ENCODE measurements at regions not wholly inside any gene's neighbourhood (a gene's known extent, or its start where the extent isn't known, plus 50 kb on each side); places are given as distances from the start of the nearest gene placed in this dataset.

DNA sequence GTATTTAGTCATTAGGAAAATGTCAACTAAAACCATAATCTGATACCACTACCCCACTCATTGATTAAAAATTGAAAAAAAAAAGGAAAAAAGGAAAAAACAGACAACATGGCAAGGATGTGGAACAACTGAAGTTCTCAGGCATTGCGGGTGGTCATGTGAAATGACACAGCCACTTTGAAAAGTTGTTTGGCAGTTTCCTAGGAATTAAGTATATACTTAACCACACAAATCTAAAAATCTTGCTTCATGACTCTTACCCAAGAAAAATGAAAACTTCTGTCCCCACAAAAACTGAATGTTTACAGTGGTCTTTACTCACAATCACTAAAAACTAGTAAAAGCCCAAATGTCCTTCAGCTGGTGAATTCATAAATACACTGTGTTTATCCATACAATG, 254.5 kb downstream of the AHR start:
- no peak overlapping the region for H3K4me3 ChIP-seq (ENCODE audit: low read depth, low read length)
- no peak for DNase-seq (ENCODE audit: low read depth, low spot score)
- in situ Hi-C loops (cut with HindIII; ENCODE audit: low sequenced_read_pairs): no loop called here
- TF ChIP-seq, protein P1, sequence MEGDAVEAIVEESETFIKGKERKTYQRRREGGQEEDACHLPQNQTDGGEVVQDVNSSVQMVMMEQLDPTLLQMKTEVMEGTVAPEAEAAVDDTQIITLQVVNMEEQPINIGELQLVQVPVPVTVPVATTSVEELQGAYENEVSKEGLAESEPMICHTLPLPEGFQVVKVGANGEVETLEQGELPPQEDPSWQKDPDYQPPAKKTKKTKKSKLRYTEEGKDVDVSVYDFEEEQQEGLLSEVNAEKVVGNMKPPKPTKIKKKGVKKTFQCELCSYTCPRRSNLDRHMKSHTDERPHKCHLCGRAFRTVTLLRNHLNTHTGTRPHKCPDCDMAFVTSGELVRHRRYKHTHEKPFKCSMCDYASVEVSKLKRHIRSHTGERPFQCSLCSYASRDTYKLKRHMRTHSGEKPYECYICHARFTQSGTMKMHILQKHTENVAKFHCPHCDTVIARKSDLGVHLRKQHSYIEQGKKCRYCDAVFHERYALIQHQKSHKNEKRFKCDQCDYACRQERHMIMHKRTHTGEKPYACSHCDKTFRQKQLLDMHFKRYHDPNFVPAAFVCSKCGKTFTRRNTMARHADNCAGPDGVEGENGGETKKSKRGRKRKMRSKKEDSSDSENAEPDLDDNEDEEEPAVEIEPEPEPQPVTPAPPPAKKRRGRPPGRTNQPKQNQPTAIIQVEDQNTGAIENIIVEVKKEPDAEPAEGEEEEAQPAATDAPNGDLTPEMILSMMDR (IDR thresholded peaks at IDR 0.05; ENCODE audit: low read depth, low read length): no peak

DNA sequence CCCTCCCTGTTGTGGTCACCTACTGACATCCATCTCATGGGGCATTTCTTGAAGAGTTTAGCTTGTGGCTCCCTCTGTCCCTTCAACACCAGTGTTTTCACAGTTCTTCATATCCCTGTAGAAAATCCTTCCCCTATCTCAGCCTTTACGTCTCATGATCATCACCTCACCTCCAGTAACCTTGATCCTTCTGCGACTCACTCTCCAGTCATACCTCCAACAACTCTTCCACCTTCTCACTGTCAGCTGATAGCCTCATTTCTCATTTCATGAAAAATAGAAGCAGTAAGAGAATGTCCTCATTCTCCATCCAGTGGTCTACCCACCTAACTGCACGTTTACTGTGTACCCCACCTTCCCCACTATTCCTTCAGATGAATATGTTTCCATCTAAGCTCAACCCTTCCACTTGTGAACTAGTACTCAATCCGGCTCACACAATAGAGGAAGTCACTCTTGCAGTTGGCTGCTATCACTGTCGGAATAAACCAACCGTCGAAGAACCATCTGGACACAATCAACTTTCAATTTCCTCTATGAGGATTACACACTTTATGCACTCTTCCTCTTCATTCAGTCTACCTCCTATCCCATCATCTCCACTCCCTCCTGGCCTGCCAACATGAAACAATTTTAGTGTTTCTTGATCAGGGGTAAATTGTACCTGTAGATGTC, 256.0 kb downstream of the AHR start:
- TF ChIP-seq, protein P1 (IDR thresholded peaks at IDR 0.05; ENCODE audit: low read depth, low read length): no peak
- DNase-seq (ENCODE audit: low read depth, low spot score): no peak
- H3K4me3 ChIP-seq (ENCODE audit: low read depth, low read length): no peak overlapping the region
- in situ Hi-C loops (cut with HindIII; ENCODE audit: low sequenced_read_pairs): no loop called here

GRCh38 chr7:17556247-17556956, 257.9 kb downstream of the AHR start:
- in situ Hi-C loops (cut with HindIII; ENCODE audit: low sequenced_read_pairs): no loop called here
- DNase-seq (ENCODE audit: low read depth, low spot score): no peak
- TF ChIP-seq, protein P1 (IDR thresholded peaks at IDR 0.05; ENCODE audit: low read depth, low read length): no peak
- no peak overlapping the region for H3K4me3 ChIP-seq (ENCODE audit: low read depth, low read length)

GRCh38 chr7:17557251-17557671, 258.8 kb downstream of the AHR start:
- no peak overlapping the region for H3K4me3 ChIP-seq (ENCODE audit: low read depth, low read length)
- no peak for DNase-seq (ENCODE audit: low read depth, low spot score)
- in situ Hi-C loops (cut with HindIII; ENCODE audit: low sequenced_read_pairs): no loop called here
- TF ChIP-seq, protein P1 (IDR thresholded peaks at IDR 0.05; ENCODE audit: low read depth, low read length): no peak

- TF ChIP-seq, protein P1 (IDR thresholded peaks at IDR 0.05; ENCODE audit: low read depth, low read length): no peak
- H3K4me3 ChIP-seq (ENCODE audit: low read depth, low read length): no peak overlapping the region
- DNase-seq (ENCODE audit: low read depth, low spot score): no peak
- in situ Hi-C loops (cut with HindIII; ENCODE audit: low sequenced_read_pairs): no loop called here
Measured at GRCh38 chr7:17558135-17558534, 259.7 kb downstream of the AHR start.

DNA sequence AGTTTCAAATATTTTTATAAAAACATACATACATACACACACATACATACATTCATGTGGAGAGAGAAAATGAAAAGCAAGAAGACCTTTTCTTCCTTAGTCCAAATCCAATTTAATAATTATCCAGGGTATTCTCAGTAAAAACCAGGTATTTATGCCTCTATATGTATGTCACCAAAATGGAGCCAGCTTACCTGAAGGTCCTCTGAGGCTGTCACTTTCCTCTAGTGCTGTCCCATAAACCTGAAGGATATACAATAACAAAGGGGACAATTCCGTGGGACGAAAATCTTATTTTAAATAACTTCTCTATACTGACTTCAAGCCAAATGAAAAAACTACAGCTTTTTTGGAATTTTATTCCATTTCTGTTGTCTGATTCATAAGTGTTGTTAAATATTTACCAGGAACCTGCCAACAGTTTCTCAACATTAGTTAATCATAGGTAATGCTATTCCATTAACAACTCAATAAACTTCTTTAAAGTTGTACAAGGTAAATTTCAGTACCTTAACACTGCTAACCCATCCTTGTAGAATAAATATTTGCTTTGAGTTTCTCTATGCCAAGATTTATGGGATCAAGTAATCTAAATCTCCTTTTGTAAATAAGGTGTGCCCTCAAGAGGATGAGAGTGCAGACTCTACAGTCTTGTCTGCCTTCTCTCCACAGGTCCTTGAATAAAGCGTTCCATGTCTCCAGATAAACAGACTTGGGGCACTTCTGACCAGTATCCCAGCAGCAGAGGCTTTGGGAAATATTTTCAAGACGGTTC, 260.3 kb downstream of the AHR start:
- no peak overlapping the region for H3K4me3 ChIP-seq (ENCODE audit: low read depth, low read length)
- DNase-seq (ENCODE audit: low read depth, low spot score): no peak
- in situ Hi-C loops (cut with HindIII; ENCODE audit: low sequenced_read_pairs): no loop called here
- TF ChIP-seq, protein P1 (IDR thresholded peaks at IDR 0.05; ENCODE audit: low read depth, low read length): no peak

Data from astrocyte of the spinal cord (primary cell).